ENCODE measurements at regions not wholly inside any gene's neighbourhood (a gene's known extent, or its start where the extent isn't known, plus 50 kb on each side); places are given as distances from the start of the nearest gene placed in this dataset.
"Not testable (repeated sequence)": the region's sequence is repeated elsewhere in the genome, so short reads cannot be mapped to it uniquely, and the experiment has no call there.

DNA sequence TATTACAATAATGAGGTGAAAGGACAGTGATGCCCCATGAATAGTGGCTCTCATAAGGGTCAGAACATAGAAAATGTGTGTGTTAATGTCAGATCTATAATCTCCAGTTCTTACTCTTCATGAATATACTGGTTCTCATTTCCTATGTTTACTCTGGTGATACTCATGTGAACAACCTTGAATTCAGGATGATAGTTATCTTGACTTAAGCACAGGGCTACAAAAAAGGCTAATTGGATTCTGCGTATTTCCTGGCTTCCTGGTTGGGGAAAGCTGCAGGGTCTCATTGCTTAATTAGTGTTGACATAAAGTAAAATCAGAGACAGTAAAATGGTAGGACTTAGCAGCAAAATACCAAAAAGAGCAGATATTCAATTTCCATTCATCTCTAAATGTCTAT is 1316.8 kb upstream of the RAG2 start:
- no peak for DNase-seq (ENCODE audit: low read depth, low spot score)

DNA sequence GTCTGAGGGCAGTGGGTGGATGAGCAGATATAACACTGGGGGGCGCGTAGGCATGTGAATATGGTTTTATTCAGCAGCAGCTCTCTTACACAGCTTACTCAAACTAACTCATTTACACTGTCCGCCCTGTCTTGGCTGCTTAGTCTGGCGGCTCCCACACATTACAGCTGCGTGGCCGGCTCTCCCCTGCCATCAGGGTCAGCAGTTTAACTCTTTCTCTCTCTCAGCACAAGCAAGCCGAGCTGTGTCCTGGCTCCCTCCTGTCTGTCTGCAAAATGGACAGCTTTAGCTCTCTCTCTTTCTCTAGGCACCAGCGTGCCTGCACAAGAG is 1310.1 kb upstream of the RAG2 start:
- no peak for DNase-seq (ENCODE audit: low read depth, low spot score)

DNA sequence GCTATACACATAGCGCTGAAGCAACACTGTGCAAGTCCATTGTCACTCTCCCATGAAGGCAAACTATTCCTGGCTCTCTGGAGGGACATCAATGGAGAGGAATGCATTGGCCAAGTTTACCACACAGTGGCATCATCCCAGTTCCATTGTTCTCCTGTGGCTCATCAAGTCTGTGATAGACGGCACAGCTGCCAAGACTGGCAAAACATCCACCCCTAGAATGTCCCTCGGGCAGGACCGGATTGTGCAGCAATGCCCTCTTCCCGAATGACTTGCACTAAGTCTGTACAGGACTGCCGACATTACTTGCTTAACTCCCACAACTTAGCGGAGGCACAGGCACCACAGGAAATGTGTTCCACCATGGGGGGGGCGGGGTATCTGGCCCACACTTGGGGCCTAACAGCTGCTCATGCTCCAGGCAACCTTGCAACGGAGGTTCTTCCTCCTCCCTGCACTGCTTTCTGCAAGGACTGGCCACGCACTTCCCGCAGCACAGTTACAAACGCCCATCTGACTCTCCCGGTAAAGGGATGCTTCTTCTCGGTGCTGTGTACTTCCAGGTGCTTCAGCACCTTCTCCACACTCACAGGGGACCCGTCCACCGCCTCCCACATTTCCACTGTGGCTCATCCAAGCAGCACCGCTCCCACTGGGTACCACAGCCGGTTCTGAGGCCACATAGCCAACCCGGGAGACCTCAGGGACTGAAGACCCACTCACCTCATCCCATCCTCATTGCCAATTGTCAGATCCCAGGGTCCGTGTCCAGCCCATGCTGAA is 1309.6 kb upstream of the RAG2 start:
- no peak for DNase-seq (ENCODE audit: low read depth, low spot score)

DNA sequence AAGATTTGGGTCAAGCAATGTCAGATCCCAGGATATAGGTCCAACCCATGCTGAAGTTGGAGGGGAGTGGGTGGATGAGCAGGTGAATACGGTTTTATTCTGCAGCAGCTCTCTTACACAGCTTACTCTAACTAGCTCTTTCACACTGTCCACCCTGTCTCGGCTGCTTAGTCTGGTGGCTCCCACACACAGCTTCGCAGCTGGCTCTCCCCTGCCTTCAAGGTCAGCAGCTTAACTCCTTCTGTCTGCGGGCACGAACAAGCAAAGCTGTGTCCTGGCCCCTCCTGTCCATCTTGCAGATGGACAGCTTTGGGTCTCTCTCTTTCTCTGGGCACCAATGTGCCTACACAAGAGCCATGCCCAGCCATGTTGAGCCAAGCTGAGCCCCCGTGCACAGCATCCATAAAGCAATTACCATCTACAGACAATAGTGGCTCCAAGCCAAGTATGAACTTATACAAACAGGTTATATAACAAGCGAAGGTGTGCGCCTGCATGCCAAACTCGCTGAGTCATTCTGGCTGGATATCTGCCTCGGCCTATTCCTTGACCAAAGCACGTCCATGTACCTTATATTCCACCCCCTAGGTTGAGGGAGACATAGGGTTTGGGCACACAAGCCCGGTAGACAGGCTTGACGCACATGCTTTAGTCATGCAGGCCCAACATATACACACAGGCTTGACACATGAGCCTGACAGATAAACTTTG is 1307.8 kb upstream of the RAG2 start:
- DNase-seq (ENCODE audit: low read depth, low spot score): no peak

DNA sequence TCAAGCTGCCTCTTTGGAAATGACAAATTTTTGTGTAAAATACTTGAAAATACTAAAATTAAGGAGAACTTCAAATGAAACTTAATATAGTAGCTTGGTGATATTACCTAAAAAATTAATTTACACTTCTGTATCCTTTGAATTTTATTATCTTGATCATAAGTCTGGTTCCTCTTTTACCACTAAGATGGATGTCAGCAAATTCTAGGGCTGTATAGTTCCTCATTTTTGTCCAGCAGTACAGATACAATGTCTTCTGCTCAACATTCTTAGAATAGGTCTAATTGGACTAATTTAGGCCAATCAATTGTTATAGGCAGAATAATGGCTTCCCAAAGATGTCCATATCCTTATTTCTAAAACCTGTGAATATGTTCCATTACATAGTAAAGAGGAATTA is 1298.0 kb upstream of the RAG2 start:
- no peak for DNase-seq (ENCODE audit: low read depth, low spot score)

DNA sequence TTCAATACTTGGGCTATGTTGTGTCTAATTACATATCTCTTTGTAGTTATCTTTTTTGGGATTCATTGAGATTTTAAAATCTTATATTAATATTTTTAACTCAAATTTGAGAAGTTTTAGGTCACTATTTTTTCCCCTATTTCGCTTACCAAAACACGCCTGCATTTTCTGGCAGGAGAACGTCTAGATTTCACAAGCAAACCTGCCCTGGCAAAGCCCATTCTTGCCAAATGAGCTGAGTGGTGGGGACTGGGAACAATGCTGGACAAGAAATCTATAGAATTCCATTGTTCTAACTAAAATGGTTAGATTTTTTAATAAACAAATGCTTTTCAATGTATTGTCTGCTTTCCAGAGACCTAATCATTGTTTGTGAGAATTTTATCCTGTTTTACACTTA is 1283.7 kb upstream of the RAG2 start:
- DNase-seq (ENCODE audit: low read depth, low spot score): no peak

DNA sequence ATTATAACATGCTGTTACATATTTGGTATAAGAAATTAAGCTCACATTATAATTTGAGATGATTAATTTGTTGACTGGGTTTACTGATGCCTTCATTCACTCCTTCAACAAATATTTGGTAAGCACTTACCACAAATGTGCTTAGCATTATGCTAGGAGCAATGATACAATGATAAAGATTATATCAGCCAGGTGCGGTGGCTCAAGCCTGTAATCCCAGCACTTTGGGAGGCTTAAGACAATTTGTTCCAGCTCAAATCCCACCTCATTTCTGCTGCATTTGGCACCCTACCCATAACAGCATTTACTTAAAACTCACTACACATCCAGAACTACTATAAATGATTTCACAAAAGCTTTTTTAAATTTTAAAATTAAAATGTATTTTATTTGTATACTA is 1263.6 kb upstream of the RAG2 start:
- DNase-seq (ENCODE audit: low read depth, low spot score): no peak

DNA sequence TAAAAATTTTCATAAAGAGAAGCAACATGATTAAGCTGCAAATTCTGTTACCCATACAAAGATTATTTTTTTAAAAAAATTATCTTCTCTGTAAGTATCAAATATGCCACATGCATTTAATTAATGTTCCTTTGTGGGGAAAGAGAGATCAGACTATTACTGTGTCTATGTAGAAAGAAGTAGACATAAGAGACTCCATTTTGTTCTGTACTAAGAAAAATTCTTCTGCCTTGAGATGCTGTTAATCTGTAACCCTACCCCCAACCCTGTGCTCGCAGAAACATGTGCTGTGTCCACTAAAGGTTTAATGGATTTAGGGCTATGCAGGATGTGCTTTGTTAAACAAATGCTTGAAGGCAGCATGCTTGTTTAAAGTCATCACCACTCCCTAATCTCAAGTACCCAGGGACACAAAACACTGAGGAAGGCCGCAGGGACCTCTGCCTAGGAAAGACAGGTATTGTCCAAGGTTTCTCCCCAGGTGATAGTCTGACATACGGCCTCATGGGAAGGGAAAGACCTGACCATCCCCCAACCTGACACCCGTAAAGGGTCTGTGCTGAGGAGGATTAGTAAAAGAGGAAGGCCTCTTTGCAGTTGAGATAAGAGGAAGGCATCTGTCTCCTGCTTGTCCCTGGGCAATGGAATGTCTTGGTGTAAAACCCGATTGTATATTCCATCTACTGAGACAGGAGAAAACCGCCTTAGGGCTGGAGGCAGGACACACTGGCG is 1260.9 kb upstream of the RAG2 start:
- DNase-seq (ENCODE audit: low read depth, low spot score): not testable (repeated sequence)

DNA sequence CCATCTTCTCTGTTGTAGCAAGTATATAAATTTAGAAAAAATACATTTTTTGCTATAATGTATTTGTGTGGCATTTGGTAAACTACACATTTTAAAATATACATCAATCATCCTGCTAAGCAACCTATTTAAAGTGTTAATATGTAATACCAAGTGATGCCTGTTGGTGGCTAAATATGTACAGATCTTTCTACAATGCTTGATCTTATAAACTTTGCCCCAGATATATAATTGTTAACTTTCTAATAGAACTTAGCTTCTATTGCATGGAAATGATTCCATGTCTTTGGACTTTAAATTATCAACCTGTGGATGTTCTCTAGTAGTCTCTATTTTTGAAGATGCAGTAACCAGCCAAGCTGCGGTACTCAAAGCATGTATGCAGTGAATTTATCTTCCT is 1260.4 kb upstream of the RAG2 start:
- no peak for DNase-seq (ENCODE audit: low read depth, low spot score)

DNA sequence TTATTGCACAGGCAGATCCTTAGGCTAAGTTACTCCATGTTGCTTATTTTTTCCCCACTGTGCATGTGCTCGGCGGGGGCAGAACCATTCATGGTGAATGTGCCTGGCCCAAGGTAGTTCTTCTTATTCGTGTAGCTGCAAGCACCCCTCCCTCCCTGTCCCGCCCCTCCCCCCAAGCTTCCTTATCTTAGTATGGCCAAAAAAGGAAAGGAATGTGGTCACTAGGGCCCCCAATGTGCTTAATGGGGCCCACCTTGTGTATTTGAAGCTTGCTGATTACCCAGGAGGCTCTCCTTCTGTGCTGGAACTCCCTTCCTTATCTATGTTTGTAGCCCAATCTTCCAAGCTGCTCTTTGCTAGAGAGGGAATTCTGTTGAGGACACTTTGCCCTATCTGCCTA is 1259.7 kb upstream of the RAG2 start:
- DNase-seq (ENCODE audit: low read depth, low spot score): no peak

DNA sequence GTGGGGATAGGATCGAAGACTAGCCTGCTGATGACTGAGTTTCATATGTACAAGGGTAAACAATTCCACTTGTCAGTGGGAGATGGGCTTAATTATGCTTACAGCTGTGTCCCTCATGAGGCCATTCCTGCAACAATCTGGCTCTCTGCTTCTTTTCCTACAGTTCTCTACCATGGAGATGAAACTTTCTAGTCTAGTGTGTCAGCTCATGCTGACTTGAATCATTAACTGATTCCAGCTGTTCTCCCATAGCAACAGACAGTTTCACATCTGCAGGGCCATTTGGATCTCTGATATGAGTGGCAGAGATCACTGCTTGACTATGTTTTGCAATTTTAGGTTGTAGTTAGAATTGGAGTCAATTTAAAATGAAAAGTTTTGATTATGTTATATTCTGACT is 1251.7 kb upstream of the RAG2 start:
- no peak for DNase-seq (ENCODE audit: low read depth, low spot score)

DNA sequence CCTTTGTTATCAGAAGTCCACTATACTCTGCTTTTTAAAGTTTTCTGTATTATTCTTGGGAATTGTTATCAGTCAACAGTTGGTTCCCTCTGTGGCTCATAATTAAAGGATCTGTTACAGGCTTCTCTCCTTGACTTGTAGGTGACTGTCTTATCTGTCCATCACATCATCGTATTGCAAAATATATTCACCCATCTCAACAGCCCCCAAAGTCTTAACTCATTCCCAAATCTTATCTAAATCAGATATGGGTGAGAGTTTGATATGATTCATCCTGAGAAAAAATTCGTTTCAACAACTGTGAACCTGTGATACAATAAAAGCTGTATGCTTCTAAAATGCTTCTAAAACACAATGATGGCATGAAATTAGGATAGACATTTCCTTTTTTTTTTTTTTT is 1245.6 kb upstream of the RAG2 start:
- DNase-seq (ENCODE audit: low read depth, low spot score): no peak

DNA sequence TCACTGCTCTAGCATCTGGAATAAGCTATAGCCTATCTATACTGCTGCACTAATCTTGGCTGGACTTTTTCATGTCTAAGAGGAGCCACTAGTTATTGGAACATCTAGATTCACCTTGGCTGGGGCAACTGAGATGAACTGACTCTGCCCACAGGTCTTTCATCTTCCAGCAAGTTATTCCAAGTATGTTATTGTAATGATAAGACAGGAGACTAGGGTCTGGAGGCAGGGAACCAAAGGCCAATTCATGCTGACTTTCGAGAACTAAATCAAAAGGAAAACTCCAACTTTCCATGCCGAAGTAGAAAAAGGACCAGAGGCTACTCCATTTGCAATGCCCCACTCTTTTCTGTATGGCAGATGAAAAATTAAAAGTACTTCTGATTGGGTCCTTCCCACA is 1243.0 kb upstream of the RAG2 start:
- DNase-seq (ENCODE audit: low read depth, low spot score): no peak

DNA sequence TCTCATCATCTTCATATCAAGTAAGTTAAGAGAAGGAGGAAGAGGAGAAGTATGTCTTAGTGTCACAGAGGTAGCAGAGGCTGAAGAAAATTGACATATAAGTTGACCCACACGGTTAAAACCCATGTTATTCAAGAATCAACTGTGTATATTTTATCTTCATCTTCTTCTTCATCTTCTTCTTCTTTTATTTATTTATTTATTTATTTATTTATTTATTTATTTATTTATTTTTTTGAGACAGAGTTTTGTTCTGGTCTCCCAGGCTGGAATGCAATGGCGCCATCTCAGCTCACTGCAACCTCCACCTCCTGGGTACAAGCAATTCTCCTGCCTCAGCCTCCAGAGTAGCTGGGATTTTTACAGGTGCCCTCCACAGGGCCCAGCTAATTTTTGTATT is 1242.3 kb upstream of the RAG2 start:
- not testable (repeated sequence) for DNase-seq (ENCODE audit: low read depth, low spot score)

DNA sequence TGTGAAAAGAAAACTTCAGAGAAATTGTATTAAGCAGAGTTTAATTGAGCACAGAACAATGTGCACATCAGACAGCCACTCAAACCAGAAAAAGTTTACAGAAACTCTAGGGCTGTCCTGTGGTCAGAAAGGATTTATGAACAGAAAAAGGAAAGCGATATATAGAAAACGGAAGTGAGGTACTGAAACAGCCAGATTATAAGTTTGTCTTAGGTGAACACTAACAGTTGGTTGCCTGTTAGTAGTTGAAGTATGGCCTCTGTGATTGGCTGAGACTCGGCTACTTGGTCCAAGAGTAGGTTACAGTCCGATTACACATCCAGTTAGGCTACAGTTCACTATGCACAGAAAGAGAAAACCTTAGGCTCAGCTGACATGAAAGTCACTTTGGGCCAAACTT is 1232.5 kb upstream of the RAG2 start:
- no peak for DNase-seq (ENCODE audit: low read depth, low spot score)

DNA sequence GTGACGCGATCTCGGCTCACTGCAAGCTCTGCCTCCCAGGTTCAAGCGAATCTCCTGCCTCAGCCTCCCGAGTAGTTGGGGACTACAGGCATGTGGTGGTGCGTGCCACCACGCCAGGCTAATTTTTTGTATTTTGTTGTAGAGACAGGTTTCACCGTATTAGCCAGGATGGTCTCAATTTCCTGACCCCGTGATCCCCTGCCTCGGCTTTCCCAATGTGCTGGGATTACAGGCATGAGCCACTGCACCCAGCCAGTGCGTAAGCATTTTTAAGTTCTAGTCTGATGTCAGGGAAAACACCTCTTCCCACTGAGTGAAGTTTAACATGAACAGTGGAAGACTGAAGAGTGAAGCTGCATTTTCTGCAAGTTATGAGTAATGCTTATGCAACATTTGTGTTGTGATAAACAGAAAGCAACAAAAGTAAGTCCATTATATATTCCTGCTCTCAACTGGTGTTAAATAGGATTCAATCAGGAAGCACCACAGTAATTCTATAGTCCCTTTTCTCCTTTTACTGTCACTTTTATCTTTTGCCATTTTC is 1219.8 kb upstream of the RAG2 start:
- DNase-seq (ENCODE audit: low read depth, low spot score): no peak

DNA sequence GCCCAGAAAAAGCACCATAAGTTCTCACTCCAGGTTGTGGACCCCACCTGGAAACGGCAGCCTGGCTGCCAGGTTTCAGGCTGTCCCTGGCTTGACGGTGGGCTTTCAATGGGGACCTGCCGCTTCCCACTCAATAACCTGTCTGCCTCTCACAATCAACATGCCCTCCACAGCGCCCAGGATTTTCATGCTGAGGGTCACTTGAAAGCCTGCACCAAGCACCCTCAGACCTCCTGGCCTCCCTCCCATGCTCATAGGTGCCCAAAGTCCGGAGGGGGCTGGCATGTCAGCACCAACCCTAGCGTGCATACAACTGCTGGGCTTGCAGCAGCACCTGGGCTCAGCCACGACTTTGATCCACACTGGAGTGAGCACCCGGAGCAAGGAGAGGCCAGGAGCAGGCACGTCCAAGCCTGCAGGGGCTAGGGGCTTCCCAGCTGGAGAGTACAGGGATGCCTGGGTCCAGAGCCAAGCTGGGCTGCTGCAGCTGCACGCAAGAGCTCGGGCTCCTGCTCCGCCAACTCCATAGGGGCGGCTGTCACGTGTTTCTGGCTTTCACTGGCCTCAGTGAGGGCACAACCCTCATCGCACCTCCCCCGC is 1214.3 kb upstream of the RAG2 start:
- DNase-seq (ENCODE audit: low read depth, low spot score): no peak

DNA sequence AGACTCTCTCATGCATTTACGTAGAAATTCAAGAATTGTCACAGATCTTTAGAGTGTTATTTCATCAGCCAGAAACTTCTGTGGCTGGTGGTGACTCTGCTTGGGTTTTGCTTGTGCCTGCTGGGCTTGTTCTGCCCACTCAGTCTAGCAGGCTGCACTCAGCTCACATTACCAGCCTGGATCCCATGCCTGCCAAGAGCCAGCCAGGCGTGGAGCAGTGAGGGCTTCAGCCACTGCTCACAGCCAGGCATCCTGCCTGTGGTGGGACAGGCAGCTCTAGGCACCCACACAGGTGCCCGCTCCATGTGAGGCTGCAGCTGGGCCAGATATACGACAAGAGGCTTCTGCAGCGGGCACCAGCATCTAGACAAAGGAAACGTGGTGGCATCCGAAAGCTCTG is 1213.3 kb upstream of the RAG2 start:
- no peak for DNase-seq (ENCODE audit: low read depth, low spot score)

DNA sequence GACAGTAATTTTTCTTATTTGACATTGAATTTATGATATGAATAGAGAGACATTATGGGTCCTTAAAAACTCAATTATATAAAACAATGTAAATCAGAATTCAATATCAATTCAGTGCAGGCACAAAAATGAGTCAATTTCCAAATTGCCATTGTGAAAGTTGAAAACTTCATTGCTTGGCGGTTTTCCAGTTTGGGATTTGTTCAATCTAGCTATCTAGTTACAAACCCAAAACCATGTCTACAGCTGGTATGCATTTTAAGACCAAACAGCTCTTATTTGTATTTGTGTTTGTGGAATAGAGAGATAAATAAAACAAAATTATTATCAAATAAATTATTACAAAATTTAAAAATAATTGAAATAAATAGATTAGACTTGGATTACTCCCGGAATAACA is 1206.6 kb upstream of the RAG2 start:
- DNase-seq (ENCODE audit: low read depth, low spot score): no peak

DNA sequence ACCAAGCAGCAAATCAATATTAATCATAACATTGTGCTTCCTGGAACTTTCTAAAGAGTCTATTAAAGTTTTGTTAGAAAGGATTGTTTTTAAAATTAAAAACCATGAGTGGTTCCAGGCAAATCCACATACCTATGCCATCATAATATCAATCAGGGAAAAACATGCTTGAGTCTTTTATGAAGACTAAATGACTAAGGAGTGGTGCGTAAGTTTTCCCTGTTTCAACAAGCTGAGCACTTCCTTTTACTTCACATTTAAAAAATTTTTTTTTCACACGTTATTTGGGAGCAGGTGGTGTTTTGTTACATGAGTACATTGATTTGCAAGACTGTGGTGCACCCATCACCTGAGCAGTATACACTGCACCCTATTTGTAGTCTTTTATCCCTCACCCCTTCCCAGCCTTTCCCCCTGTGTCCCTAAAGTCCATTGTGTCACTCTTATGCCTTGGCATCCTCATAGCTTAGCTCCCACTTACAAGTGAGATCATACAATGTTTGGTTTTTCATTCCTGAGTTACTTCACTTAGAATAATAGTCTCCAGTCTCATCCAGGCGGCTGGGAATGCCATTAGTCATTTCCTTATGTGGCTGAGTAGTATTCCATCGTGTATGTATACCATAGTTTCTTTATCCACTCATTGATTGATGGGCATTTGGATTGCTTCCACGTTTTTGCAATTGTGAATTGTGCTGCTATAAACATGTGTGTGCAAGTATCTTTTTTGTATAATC is 1190.3 kb upstream of the RAG2 start:
- DNase-seq (ENCODE audit: low read depth, low spot score): no peak

DNA sequence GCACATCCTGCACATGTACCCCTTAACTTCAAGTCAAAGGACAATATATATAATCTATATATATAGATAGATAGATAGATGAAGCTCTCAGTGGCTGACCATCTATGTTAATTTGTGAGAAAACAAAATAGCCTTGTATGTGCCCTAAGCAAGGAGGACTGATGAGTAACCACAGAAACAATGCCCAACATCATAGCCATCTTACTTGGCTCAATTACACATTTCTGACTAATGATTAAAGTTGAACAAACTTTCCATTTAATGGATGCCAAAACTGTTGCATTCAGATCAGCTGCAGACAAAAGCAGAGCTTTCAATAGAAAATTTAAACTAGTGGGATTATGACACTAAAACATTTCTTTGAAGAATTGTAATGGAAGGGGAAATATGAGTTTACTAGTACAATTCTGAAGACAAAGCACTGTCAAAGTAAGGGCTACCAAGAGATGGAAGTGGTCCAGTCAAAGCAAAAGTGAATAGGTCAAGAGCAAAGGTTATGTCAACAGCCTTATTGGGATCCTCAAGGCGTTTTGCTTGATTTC is 1188.2 kb upstream of the RAG2 start:
- no peak for DNase-seq (ENCODE audit: low read depth, low spot score)

All from iPS DF 19.7 (cell line).